Stomach smooth muscle (tissue), 2 donors: ENCODE measurements at regions not wholly inside any gene's neighbourhood (a gene's known extent, or its start where the extent isn't known, plus 50 kb on each side); places are given as distances from the start of the nearest gene placed in this dataset.

ENCODE experiments used
- H3K27ac ChIP-seq: one replicate; pipeline ENCODE4 v1.7.0; 2013; ENCODE audit warnings: mild to moderate bottlenecking, low read length, inconsistent platforms
- H3K27me3 ChIP-seq, 2 donors: one replicate each; pipeline ENCODE4 v1.7.0; 2013; ENCODE audit warnings: low read length in 2 of 2; ENCODE audit not compliant: insufficient read depth in 2 of 2, control insufficient read depth in 1 of 2
- H3K36me3 ChIP-seq, 2 donors: one replicate each; pipeline ENCODE4 v1.7.0; 2013; ENCODE audit warnings: low read length in 2 of 2; ENCODE audit not compliant: control insufficient read depth in 2 of 2, insufficient read depth in 2 of 2
- H3K4me1 ChIP-seq: one replicate; pipeline ENCODE4 v1.7.0; 2013; ENCODE audit warnings: low read length; ENCODE audit not compliant: control insufficient read depth, insufficient read depth
- H3K4me3 ChIP-seq, 2 donors: one replicate each; pipeline ENCODE4 v1.7.0; 2013; ENCODE audit warnings: low read length in 2 of 2
- H3K9ac ChIP-seq, 2 donors: one replicate each; pipeline ENCODE4 v1.7.0; 2013; ENCODE audit warnings: low read length in 2 of 2, mild to moderate bottlenecking in 1 of 2
- H3K9me3 ChIP-seq, 2 donors: one replicate each; pipeline ENCODE4 v1.7.0; 2013; ENCODE audit warnings: low read length in 2 of 2; ENCODE audit not compliant: control insufficient read depth in 2 of 2
- donor health status: healthy.
- donor health status: Pancreatic carcinoma.

DNA sequence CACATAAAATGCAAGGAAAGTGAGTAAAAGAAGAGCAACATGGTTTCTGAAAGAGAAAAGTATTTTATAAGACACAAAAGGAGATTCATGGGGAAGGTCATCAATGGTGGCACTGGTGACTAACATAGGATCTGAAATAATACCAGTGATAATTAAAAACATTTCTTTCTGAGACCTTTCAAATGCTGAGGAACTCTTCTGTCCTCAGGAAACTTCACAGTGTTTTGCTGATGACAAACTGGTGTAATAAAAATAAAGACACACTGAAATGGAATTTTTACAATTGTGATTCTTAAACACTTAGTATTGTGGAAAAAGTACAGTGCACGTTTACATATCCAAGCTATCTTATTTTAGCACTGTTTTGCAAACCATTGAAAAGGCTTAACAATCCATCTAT lies 80.4 kb upstream of the ZBTB20 start:
- Histone ChIP-seq H3K9me3 (no peaks in the 10 kb centered on the region), H3K36me3 (no peaks in the 10 kb centered on the region), H3K4me1 (no peaks in the 10 kb centered on the region), H3K9ac (no peak overlapping the region), H3K27ac (no peak overlapping the region), H3K27me3 (no peaks in the 10 kb centered on the region), H3K4me3 (no peak overlapping the region)

DNA sequence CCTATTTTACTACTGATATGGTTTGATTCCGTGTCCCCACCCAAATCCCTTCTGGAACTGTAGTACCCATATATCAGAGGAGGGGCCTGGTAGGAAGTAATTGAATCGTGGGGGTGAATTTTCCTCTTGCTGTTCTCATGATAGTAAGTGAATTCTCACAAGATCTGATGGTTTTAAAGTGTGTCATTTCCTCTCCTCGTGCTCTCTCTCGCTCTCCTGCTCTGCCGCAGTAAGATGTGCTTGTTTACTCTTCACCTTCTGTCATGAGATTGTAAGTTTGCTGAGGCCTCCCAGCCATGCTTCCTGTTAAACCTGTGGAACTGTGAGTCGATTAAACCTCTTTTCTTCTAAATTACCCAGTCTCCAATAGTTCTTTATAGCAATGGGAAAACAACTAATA lies 81.2 kb upstream of the ZBTB20 start:
- Histone ChIP-seq H3K9ac (no peak overlapping the region), H3K9me3 (no peaks in the 10 kb centered on the region), H3K4me3 (no peak overlapping the region), H3K36me3 (no peaks in the 10 kb centered on the region), H3K27ac (no peak overlapping the region), H3K4me1 (no peaks in the 10 kb centered on the region), H3K27me3 (no peaks in the 10 kb centered on the region)

DNA sequence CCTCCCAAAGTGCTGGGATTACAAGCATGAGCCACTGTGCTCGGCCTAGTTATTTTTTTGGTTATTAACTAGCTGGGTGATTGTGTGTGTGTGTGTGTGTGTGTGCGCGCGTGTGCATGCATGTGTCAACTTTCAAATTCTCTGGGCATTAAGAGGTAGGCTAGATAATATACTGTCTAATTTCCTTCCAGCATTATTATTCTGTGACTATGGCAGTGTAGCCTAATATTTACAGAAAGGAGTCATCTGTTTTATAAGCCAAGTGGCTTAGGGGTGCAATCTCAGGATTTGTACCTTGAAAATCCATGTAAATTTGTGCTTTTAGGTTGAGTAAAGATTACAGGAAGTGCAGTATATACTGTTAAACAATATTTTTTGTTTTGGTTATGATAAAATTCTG lies 85.1 kb upstream of the ZBTB20 start:
- H3K4me3 ChIP-seq = no peak overlapping the region
- H3K27me3 ChIP-seq = no peaks in the 10 kb centered on the region
- H3K4me1 ChIP-seq = no peaks in the 10 kb centered on the region
- H3K27ac ChIP-seq = no peak overlapping the region
- H3K36me3 ChIP-seq = no peaks in the 10 kb centered on the region
- H3K9me3 ChIP-seq = no peaks in the 10 kb centered on the region
- H3K9ac ChIP-seq = no peak overlapping the region

DNA sequence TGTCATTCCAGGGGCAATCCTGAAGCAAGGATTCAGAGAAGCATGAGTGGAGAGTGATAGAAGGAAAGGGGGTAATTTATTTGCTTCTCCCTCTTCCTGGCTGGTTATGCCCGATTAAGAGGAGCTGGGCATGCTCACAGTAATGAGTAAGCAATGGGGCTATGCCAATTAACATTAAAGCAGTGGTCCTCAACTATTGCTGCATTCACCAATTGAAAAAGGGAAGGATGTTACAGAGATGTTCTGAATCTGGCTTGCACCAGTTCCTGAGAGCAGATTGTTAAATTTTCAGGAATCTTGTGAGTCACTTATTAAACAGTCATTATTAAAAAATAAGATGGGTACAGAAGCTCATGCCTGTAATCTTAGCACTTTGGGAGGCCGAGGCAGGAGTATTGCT lies 85.9 kb upstream of the ZBTB20 start:
- Histone ChIP-seq H3K27me3 (no peaks in the 10 kb centered on the region), H3K4me1 (no peaks in the 10 kb centered on the region), H3K27ac (no peak overlapping the region), H3K9ac (no peak overlapping the region), H3K36me3 (no peaks in the 10 kb centered on the region), H3K9me3 (no peaks in the 10 kb centered on the region), H3K4me3 (no peak overlapping the region)

DNA sequence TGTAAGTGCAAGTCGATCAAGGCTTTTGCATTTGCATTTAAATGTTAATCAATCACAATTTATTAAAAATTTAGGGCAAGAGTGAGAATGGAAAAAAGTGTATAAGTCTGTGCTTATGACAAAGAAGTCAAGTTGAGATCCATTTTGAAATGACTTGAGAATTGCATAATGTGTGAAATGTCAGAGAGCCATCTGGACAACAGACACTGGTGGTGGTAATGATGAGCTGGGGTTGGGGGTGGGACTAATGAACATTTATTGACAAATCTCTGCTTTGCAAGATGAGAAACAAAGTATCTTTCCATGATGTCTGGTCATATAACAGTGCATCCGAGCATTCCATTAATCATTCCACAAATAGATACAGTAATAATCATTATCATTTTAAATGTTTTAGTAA lies 89.4 kb upstream of the ZBTB20 start:
- no peak overlapping the region for H3K9ac ChIP-seq
- H3K27me3 ChIP-seq = no peaks in the 10 kb centered on the region
- no peaks in the 10 kb centered on the region for H3K36me3 ChIP-seq
- no peaks in the 10 kb centered on the region for H3K4me1 ChIP-seq
- H3K9me3 ChIP-seq = no peaks in the 10 kb centered on the region
- H3K27ac ChIP-seq = no peak overlapping the region
- H3K4me3 ChIP-seq = no peak overlapping the region

DNA sequence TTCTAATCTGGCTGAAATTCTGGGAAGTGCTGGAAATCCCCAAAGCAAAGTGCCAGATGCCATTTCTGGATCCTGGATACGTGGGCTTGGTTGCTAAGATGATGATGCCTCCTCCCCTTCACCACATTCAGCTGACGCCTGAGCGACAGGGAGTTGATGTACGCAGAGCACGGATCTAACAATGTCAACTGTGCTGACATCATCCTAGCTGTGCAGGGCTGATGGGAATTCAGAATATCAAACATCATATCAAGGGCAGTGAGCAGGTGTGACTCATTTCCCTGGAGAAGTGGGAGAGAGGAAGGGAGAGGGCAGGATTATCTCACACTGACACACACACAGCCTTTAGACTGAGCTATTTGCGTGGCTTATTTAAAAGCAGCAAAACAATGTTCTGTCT lies 92.6 kb upstream of the ZBTB20 start:
- Histone ChIP-seq H3K36me3 (no peaks in the 10 kb centered on the region), H3K27me3 (no peaks in the 10 kb centered on the region), H3K9me3 (no peaks in the 10 kb centered on the region), H3K27ac (no peak overlapping the region), H3K4me3 (no peak overlapping the region), H3K9ac (no peak overlapping the region), H3K4me1 (no peaks in the 10 kb centered on the region)

DNA sequence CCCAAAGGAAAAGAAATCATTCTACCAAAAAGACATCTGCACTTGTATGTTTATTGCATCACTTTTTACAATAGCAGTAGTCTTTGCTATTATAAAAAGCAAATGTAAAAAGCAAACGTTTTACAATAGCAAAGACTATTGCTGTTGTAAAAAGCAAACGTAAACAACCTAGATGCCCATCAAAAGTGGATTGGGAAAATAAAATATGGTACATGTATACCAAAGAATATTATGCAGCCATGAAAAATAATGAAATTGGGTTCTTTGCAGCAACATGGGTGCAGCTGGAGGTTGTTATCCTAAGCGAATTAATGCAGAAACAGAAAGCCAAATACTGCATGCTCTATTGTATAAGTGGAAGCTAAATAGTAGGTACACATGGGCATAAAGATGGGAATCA lies 97.3 kb upstream of the ZBTB20 start:
- Histone ChIP-seq H3K27me3 (no peaks in the 10 kb centered on the region), H3K9me3 (no peaks in the 10 kb centered on the region), H3K36me3 (no peaks in the 10 kb centered on the region), H3K9ac (no peak overlapping the region), H3K4me3 (no peak overlapping the region), H3K27ac (no peak overlapping the region), H3K4me1 (no peaks in the 10 kb centered on the region)

DNA sequence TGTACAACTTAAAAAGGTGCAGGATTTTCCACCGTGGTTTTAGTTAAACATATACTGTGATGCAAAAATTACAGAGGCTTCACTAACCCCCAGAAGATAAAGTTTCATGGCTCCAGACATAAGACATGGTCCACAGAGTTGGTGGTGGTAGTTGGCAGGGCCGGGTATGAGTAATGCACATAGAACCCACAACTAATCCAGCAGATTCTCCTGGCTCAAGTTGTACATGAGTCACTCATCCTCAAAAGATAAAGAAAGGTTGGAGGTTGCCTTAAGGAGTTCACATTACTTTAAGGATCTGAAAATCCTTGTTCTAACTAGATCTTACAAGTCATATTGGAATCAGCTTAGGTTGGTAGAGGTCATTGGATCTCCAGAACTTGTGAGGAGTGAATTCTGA lies 98.3 kb upstream of the ZBTB20 start:
- no peaks in the 10 kb centered on the region for H3K4me1 ChIP-seq
- no peak overlapping the region for H3K4me3 ChIP-seq
- H3K27ac ChIP-seq = no peak overlapping the region
- H3K9ac ChIP-seq = no peak overlapping the region
- no peaks in the 10 kb centered on the region for H3K9me3 ChIP-seq
- H3K27me3 ChIP-seq = no peaks in the 10 kb centered on the region
- H3K36me3 ChIP-seq = no peaks in the 10 kb centered on the region

DNA sequence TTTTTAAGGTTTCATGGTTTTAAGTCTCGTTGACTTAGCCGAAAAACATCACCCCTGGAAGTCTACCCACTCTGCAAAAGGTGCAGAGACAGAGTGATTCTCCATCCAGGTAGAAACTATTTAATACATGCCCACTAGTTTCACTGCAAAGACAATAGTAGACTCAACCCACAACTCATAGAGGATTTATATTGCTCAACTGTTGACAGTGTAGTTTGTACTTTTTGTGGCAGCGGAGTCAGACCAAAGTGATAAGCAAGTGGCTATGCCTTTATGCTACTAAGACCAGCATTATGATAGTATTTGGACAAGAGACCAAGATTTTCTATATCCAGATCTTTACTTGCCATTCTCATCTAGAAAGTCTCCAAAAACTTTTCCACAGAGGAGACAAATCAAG lies 98.8 kb upstream of the ZBTB20 start:
- H3K9me3 ChIP-seq = no peaks in the 10 kb centered on the region
- no peaks in the 10 kb centered on the region for H3K4me1 ChIP-seq
- H3K9ac ChIP-seq = no peak overlapping the region
- H3K36me3 ChIP-seq = no peaks in the 10 kb centered on the region
- H3K27me3 ChIP-seq = no peaks in the 10 kb centered on the region
- no peak overlapping the region for H3K27ac ChIP-seq
- no peak overlapping the region for H3K4me3 ChIP-seq

DNA sequence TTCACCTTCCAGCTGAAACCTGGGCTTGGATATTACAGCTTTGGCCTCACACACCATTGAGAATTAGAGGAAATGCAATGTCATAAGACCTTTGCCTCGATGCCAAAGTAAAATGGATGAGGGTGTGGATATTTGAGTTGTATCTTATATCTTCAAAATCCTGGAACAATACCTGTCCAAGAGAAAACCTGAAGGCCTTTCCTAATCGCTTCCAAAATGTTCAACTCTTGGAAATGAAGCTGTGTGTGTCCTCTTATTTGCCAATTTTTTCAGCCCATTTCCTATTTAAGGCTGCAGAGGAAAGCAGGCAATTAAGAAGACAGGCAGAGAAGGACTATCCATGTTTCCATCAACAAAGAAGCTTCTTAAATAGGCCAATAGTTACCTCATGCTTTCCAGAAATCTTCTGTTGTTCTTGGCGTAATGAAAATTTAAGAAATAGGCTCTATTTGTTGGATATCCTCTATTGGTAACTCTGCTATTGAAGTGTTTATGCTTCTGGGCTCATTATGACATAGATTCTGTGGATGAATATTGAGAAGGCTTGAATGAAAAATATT lies 99.5 kb upstream of the ZBTB20 start:
- Histone ChIP-seq H3K9me3 (no peaks in the 10 kb centered on the region), H3K27me3 (no peaks in the 10 kb centered on the region), H3K9ac (no peak overlapping the region), H3K27ac (no peak overlapping the region), H3K4me3 (no peak overlapping the region), H3K36me3 (no peaks in the 10 kb centered on the region), H3K4me1 (no peaks in the 10 kb centered on the region)

DNA sequence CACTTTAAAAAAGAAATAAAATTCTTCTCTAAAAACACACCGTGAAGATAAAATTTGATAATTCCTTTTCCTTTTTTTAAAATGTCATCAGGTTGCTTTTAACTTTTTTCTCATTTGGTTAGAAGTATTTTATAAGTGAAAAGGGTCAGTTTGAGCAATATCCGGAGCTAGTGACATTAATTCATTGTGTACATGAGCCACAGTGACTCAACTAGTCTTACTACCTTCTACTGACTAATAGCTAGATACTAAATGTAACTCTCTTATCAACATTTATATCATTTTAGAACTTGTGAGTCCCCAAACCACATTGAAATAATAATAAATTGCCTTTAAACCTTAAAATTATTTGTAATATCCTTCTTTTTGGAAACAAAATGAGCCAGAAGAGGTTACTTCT lies 101.2 kb upstream of the ZBTB20 start:
- no peak overlapping the region for H3K27ac ChIP-seq
- no peaks in the 10 kb centered on the region for H3K36me3 ChIP-seq

More for the DNA sequence above, 101.2 kb upstream of the ZBTB20 start:
- Histone ChIP-seq H3K4me3 (no peak overlapping the region), H3K9me3 (no peaks in the 10 kb centered on the region), H3K27me3 (no peaks in the 10 kb centered on the region), H3K9ac (no peak overlapping the region), H3K4me1 (no peaks in the 10 kb centered on the region)
